ENCODE measurements at regions not wholly inside any gene's neighbourhood (a gene's known extent, or its start where the extent isn't known, plus 50 kb on each side); places are given as distances from the start of the nearest gene placed in this dataset.

GRCh38 chr12:23368590-23368989 lies 580.9 kb downstream of the SOX5 start:
- TF ChIP-seq RCOR1 (IDR thresholded peaks at IDR 0.05; ENCODE audit: insufficient replicate concordance, low read length) (no peak), CTCF (conservative IDR thresholded peaks at IDR 0.05; ENCODE audit: low read depth, low read length) (no peak), USF2 (IDR thresholded peaks at IDR 0.05; ENCODE audit: low read depth, low read length) (no peak), RAD21 (IDR thresholded peaks at IDR 0.05; ENCODE audit: low read length) (no peak), BHLHE40 (IDR thresholded peaks at IDR 0.05; ENCODE audit: low read depth, low read length) (no peak), RFX5 (IDR thresholded peaks at IDR 0.05; ENCODE audit: low read depth, low read length) (no peak), MXI1 (IDR thresholded peaks at IDR 0.05; ENCODE audit: borderline replicate concordance, low read depth, low read length) (no peak), POLR2A (IDR thresholded peaks at IDR 0.05; ENCODE audit: low read depth, low read length) (no peak), SMC3 (IDR thresholded peaks at IDR 0.05; ENCODE audit: low read depth, low read length) (no peak), ELK1 (IDR thresholded peaks at IDR 0.05; ENCODE audit: borderline replicate concordance, low read depth, low read length) (no peak)
